NCI-H1048 (cell line): ENCODE measurements at regions not wholly inside any gene's neighbourhood (a gene's known extent, or its start where the extent isn't known, plus 50 kb on each side); places are given as distances from the start of the nearest gene placed in this dataset.
"Not testable (repeated sequence)": the region's sequence is repeated elsewhere in the genome, so short reads cannot be mapped to it uniquely, and the experiment has no call there.

Source experiments
- DNase-seq: peaks from one replicate; lab custom pipeline; 2025; lab: John Stamatoyannopoulos, UW

GRCh38 chr4:187666697-187667494 lies 328.7 kb upstream of the ZFP42 start:
- DNase-seq: no peak

- no peak for DNase-seq
These were observed 327.0 kb upstream of the ZFP42 start for GRCh38 chr4:187668526-187669082.

- DNase-seq: not testable (repeated sequence)
These were observed 324.1 kb upstream of the ZFP42 start for GRCh38 chr4:187671521-187671920.

GRCh38 chr4:187671958-187672357 lies 323.6 kb upstream of the ZFP42 start:
- DNase-seq: not testable (repeated sequence)

GRCh38 chr4:187672526-187672925 lies 323.0 kb upstream of the ZFP42 start:
- DNase-seq: not testable (repeated sequence)

GRCh38 chr4:187679450-187679849 lies 316.1 kb upstream of the ZFP42 start:
- DNase-seq: no peak

GRCh38 chr4:187685247-187685646 lies 310.3 kb upstream of the ZFP42 start:
- no peak for DNase-seq

- no peak for DNase-seq
These were observed 307.9 kb upstream of the ZFP42 start for GRCh38 chr4:187687697-187688096.

- DNase-seq: no peak
These were observed 302.9 kb upstream of the ZFP42 start for GRCh38 chr4:187692626-187693025.

GRCh38 chr4:187695531-187695930 lies 300.0 kb upstream of the ZFP42 start:
- DNase-seq: not testable (repeated sequence)

- no peak for DNase-seq
These were observed 284.0 kb upstream of the ZFP42 start for GRCh38 chr4:187711586-187711985.

- no peak for DNase-seq
These were observed 280.6 kb upstream of the ZFP42 start for GRCh38 chr4:187714957-187715356.

- DNase-seq: no peak
These were observed 280.1 kb upstream of the ZFP42 start for GRCh38 chr4:187715466-187715865.

- no peak for DNase-seq
These were observed 271.1 kb upstream of the ZFP42 start for GRCh38 chr4:187724456-187724855.

- DNase-seq: no peak
These were observed 269.1 kb upstream of the ZFP42 start for GRCh38 chr4:187726485-187726884.

GRCh38 chr4:187732524-187732923 lies 263.0 kb upstream of the ZFP42 start:
- no peak for DNase-seq

- no peak for DNase-seq
These were observed 255.8 kb upstream of the ZFP42 start for GRCh38 chr4:187739771-187740170.

- no peak for DNase-seq
These were observed 250.7 kb upstream of the ZFP42 start for GRCh38 chr4:187744911-187745310.

GRCh38 chr4:187750652-187751051 lies 244.9 kb upstream of the ZFP42 start:
- not testable (repeated sequence) for DNase-seq

- DNase-seq: no peak
These were observed 228.4 kb upstream of the ZFP42 start for GRCh38 chr4:187767158-187767557.

GRCh38 chr4:187767687-187768086 lies 227.9 kb upstream of the ZFP42 start:
- DNase-seq: no peak

GRCh38 chr4:187770345-187770744 lies 225.2 kb upstream of the ZFP42 start:
- DNase-seq: no peak

- no peak for DNase-seq
These were observed 217.6 kb upstream of the ZFP42 start for GRCh38 chr4:187777954-187778353.

- DNase-seq: no peak
These were observed 215.5 kb upstream of the ZFP42 start for GRCh38 chr4:187780070-187780469.
